Memory B cell (primary cell): ENCODE measurements at regions not wholly inside any gene's neighbourhood (a gene's known extent, or its start where the extent isn't known, plus 50 kb on each side); places are given as distances from the start of the nearest gene placed in this dataset.

Source experiments
- ATAC-seq: fragments of 150-1000 bp; cut with Tn5 transposase; 2 replicates; pipeline ENCODE4 v1.10.0; 2021; ENCODE audit warnings: low read depth, mild to moderate bottlenecking, moderate library complexity
- DNase-seq, 2 donors: peaks; one replicate each; pipeline ENCODE4 v3.0.0; 2022; ENCODE audit warnings: low spot score in 2 of 2
- H3K27ac Mint-ChIP-seq: one replicate; pipeline ENCODE4 v1.8.0; 2022; ENCODE audit warnings: mild to moderate bottlenecking, moderate library complexity, mixed read lengths
- H3K27me3 Mint-ChIP-seq: one replicate; pipeline ENCODE4 v1.8.0; 2022; ENCODE audit warnings: mixed read lengths
- H3K36me3 Mint-ChIP-seq: one replicate; pipeline ENCODE4 v1.8.0; 2022; ENCODE audit warnings: mild to moderate bottlenecking, mixed read lengths
- H3K4me1 Mint-ChIP-seq: one replicate; pipeline ENCODE4 v1.8.0; 2022; ENCODE audit warnings: mixed read lengths
- H3K4me3 Mint-ChIP-seq: one replicate; pipeline ENCODE4 v1.8.0; 2022; ENCODE audit warnings: mild to moderate bottlenecking, moderate library complexity, mixed read lengths
- H3K9me3 Mint-ChIP-seq: one replicate; pipeline ENCODE4 v1.8.0; 2022; ENCODE audit warnings: mixed read lengths

DNA sequence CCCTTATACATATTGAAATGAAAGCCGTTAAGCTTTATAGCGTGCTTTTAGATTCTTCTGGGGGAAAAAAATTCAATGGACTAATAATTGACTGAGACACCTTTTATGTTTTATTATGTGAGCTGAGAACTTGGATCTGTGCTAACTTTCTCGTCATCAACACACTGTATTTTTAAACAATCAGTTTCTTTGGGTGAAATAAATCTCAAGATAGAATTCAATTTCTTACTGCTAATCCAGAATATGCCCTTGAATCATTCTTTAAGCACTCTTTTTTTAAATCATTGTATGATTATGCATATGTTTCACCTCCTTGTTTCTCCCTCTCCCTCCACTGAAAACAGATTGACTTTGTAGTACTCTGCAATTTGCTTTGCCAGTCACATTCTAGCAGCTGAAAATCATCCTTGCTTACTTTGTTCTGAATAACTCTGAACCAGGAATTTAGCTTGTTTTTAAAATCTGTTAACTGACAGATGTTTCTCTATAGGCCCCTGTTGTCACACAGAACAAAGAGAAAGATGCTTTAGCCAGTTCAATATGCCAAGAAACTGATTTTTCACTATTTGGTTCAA, 81.5 kb downstream of the SLIT2 start:
- H3K27me3 Mint-ChIP-seq, result no peaks in the 10 kb centered on the region

DNA sequence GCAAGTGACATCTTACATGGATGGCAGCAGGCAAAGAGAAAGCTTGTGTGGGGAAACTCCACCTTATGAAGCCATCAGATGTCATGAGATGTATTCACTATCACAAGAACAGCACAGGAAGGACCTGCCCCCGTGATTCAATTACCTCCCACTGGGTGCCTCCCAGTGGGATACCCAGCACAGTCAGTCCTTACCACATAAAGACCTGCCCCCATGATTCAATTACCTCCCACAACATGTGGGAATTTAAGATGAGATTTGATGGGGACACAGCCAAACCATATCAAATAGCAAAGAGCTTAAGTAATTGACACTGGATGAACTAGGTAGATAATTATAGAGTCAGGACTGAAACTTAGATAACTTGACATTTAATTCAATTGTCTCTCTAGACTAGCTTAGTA, 85.6 kb downstream of the SLIT2 start:
- H3K27me3 Mint-ChIP-seq, result no peaks in the 10 kb centered on the region

More for the DNA sequence above, 81.5 kb downstream of the SLIT2 start:
- Mint-ChIP-seq H3K27ac (no peak overlapping the region), H3K9me3 (peaks cover 4% of the 10 kb centered on the region), H3K36me3 (no peaks in the 10 kb centered on the region), H3K4me3 (no peak overlapping the region), H3K4me1 (no peaks in the 10 kb centered on the region)
- DNase-seq (no peak), ATAC-seq (no peak)

DNA sequence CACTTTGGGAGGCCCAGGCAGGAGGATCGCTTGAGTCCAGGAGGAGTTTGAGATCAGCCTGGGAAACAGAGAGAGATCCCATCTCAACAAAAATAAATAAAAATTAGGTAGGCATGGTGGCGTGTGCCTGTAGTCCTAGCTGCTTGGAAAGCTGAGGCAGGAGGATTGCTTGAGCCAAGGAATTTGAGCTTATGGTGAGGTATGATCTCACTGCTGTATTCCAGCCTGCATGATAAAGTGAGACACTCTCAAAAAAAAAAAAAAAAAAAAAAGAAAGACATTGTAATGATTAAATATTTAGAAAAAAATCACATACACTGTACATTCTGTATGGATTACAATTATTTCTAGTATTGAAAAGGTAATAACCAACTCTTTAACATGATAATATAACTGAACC, 87.1 kb downstream of the SLIT2 start:
- no peaks in the 10 kb centered on the region for H3K27me3 Mint-ChIP-seq
- no peaks in the 10 kb centered on the region for H3K4me1 Mint-ChIP-seq
- no peak for DNase-seq
- ATAC-seq, result no peak
- no peak overlapping the region for H3K4me3 Mint-ChIP-seq
- peaks cover 4% of the 10 kb centered on the region for H3K9me3 Mint-ChIP-seq
- no peak overlapping the region for H3K27ac Mint-ChIP-seq
- no peaks in the 10 kb centered on the region for H3K36me3 Mint-ChIP-seq

More for the DNA sequence above, 85.6 kb downstream of the SLIT2 start:
- H3K4me3 Mint-ChIP-seq, result no peak overlapping the region
- H3K4me1 Mint-ChIP-seq, result no peaks in the 10 kb centered on the region
- no peaks in the 10 kb centered on the region for H3K36me3 Mint-ChIP-seq
- DNase-seq (no peak), ATAC-seq (no peak)
- H3K27ac Mint-ChIP-seq, result no peak overlapping the region
- peaks cover 4% of the 10 kb centered on the region for H3K9me3 Mint-ChIP-seq

DNA sequence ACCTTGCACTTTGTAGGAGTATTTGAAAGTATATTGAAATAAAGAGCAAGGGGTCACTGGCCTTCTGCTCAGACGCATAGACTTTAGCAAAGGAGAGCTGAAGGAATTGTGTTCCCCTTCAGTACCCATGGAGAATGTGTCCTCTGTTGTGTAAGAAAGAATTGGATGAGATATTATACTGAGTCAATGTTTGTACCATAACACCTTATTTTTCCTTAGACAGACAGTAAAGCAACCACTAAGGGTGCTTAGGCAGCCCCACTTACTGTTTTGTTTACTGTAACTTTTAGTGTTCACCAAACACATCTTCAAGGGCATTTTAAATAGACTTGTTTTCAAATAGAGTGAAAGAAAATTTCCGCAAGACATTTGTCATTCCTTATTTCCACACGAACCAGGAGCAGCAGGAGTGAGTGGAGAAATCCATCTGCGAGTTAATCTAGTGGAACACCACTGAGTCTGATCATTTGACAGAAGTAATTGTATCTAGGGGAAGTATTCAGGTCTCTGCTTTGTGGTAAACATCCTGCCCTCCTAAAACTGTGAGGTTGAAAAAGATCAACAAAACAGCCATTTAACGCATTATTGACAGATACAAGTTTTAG, 89.5 kb downstream of the SLIT2 start:
- no peak overlapping the region for H3K4me3 Mint-ChIP-seq

DNA sequence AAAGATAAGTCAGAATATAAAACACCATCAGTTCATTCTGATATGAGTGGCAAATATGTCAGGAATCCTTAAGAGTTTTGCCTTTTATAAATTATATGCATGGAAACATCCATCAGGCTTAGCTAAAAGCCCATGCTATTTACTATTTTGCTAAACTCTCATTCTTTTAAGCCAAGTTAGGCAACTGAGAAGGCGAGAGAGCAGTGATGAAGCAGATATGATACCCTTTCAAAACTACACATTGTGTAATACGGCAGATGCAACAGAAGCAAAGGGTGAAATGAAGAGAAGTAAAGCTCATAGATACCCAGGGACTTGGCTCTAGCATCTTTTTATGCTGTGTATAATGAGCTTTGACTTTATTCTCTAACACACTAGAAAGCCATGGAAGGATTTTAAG, 95.8 kb downstream of the SLIT2 start:
- DNase-seq (no peak), ATAC-seq (no peak)
- Mint-ChIP-seq H3K4me1 (no peaks in the 10 kb centered on the region), H3K36me3 (no peaks in the 10 kb centered on the region), H3K4me3 (no peak overlapping the region), H3K27me3 (no peaks in the 10 kb centered on the region), H3K27ac (no peak overlapping the region), H3K9me3 (no peaks in the 10 kb centered on the region)

More for the DNA sequence above, 89.5 kb downstream of the SLIT2 start:
- no peak for ATAC-seq
- Mint-ChIP-seq H3K27ac (no peak overlapping the region), H3K36me3 (no peaks in the 10 kb centered on the region), H3K9me3 (peaks cover 4% of the 10 kb centered on the region), H3K27me3 (no peaks in the 10 kb centered on the region), H3K4me1 (no peaks in the 10 kb centered on the region)
- no peak for DNase-seq

DNA sequence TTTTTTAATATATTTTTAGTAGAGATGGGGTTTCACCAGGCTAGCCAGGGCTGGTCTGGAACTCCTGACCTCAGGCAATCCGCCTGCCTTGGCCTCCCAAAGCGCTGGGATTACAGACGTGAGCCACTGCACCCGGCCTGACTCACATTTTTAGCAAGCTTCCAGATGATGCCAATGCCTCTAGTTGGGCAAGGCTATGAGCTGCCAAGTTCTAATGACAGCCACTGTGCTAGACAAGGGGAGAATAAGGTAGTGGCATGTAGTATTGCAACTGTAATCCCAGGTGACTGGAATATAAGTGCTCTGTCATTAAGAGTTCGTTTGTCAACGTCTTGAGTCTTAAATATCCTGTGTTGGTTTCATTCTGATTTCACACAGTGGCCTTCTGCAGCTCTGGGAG, 96.7 kb downstream of the SLIT2 start:
- DNase-seq (no peak), ATAC-seq (no peak)
- no peaks in the 10 kb centered on the region for H3K9me3 Mint-ChIP-seq
- H3K36me3 Mint-ChIP-seq, result no peaks in the 10 kb centered on the region
- H3K27me3 Mint-ChIP-seq, result no peaks in the 10 kb centered on the region
- H3K4me1 Mint-ChIP-seq, result no peaks in the 10 kb centered on the region
- H3K4me3 Mint-ChIP-seq, result no peak overlapping the region
- no peak overlapping the region for H3K27ac Mint-ChIP-seq

DNA sequence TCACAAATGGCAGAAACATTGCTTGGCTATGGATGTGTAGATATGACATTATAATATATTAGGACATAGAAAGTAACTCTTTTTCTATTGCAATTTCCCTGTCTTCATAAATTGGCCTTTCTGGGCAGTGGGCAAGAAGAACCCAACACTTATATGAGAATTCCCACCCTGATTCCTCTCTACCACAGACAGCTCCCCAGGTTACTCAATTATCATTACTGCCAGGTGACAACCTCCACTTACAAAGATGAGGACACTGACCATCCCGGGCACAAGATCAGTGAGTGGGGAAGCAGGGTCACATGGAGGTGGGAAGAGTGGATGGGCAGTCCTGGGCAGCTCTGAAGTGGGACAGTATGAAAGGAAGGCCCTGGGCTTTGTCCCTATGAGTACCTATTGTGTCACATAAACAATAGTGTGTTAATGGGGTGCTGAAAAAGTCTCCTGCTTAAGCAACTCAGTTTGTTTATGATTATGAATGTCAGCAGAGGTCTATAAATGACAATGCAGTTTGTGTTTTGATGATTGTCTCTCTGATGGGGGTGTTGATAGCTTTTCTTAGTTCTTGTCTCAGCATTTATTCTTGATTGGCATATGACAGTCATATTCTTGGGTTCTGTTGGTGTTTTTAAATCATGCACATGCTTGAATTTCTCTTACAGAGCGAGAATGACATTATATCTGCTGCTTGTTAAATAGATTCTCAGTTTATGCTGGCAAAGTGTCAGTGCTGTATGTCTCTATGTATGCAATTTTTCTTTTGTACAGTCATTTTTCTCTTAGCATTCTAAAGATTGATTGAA, 99.9 kb downstream of the SLIT2 start:
- Mint-ChIP-seq H3K36me3 (no peaks in the 10 kb centered on the region), H3K27ac (no peak overlapping the region), H3K9me3 (no peaks in the 10 kb centered on the region), H3K4me3 (no peak overlapping the region), H3K4me1 (no peaks in the 10 kb centered on the region), H3K27me3 (no peaks in the 10 kb centered on the region)
- DNase-seq, result no peak
- no peak for ATAC-seq

DNA sequence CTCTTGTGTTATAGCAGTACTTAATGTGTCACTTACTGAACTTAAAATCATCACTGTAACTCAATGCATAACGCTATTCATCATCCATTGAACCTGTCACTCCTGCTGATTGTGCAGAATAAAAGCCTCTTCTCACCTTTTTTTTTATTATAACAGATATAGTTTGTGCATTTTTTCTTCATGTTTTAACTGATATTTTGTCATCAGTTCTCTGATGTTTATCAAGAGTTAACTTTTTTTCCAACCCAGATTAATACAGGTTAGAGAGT, 100.4 kb downstream of the SLIT2 start:
- Mint-ChIP-seq H3K27ac (no peak overlapping the region), H3K36me3 (no peaks in the 10 kb centered on the region), H3K4me3 (no peak overlapping the region)

DNA sequence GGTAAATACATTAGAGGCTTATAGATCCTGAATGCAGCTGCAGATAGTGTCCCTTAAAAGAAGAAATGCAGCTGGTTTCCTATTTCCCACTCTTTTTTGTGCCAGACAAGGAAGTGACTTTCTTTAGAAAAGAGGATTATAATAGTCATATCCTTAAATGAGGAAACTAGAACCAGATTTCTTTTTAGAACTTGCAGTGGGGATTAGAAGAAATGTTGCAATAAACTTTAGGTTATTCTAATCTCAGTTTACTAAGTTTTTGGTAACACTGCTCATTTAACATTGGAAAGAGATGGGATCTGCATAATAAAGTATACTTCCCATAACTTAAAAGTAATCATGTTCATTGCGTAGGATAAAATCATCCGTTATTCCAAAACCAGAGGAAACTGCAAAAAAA, 101.9 kb downstream of the SLIT2 start:
- Mint-ChIP-seq H3K4me1 (no peaks in the 10 kb centered on the region), H3K27me3 (no peaks in the 10 kb centered on the region), H3K9me3 (no peaks in the 10 kb centered on the region), H3K27ac (no peak overlapping the region), H3K36me3 (no peaks in the 10 kb centered on the region), H3K4me3 (no peak overlapping the region)
- ATAC-seq, result no peak
- no peak for DNase-seq

More for the DNA sequence above, 100.4 kb downstream of the SLIT2 start:
- no peaks in the 10 kb centered on the region for H3K27me3 Mint-ChIP-seq
- DNase-seq (no peak), ATAC-seq (no peak)
- H3K4me1 Mint-ChIP-seq, result no peaks in the 10 kb centered on the region
- H3K9me3 Mint-ChIP-seq, result no peaks in the 10 kb centered on the region

DNA sequence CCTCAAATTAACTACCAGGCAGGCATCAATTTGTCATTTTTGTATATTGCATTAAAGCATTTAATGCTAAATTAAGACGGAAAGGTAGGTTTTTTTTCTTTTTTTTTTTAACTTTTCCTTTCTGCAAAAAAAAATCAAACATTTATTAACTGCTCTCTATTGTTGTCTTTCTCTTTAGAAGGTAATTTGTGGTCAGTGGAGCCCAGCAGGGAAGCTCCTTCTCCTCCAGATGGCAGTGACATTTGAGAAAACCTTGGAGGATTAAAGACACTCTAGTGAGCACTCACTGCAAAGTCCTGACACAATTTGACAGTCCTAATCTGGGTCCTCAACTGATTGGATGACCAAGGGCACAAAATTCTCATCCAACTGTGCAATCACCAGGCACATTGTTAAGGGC, 102.4 kb downstream of the SLIT2 start:
- no peak overlapping the region for H3K4me3 Mint-ChIP-seq
- H3K27me3 Mint-ChIP-seq, result no peaks in the 10 kb centered on the region
- no peaks in the 10 kb centered on the region for H3K36me3 Mint-ChIP-seq
- ATAC-seq (no peak), DNase-seq (no peak)
- no peaks in the 10 kb centered on the region for H3K4me1 Mint-ChIP-seq
- peaks cover 2% of the 10 kb centered on the region for H3K9me3 Mint-ChIP-seq
- no peak overlapping the region for H3K27ac Mint-ChIP-seq

DNA sequence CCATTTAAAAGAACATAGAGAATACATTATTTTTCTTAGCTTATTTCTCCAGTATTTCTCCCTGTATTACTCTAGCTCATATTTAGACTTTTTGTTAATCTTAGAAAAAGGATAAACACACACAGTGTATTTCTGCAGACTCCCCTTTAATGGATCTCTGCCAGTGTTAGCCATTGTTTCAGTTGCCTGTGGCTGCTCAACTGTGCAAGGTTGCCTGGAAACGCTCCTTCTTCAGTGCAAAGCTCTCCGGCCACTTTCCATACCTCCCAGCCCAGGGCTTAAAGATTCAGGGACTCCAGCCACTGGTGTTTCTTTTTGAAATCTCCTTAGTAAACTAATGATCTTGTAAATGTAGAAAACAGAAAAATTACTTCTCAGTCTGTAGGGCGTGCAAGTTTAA, 104.9 kb downstream of the SLIT2 start:
- Mint-ChIP-seq H3K27ac (no peak overlapping the region), H3K9me3 (peaks cover 8% of the 10 kb centered on the region), H3K27me3 (no peaks in the 10 kb centered on the region), H3K4me3 (no peak overlapping the region), H3K4me1 (peaks cover 3% of the 10 kb centered on the region), H3K36me3 (no peaks in the 10 kb centered on the region)
- DNase-seq (no peak), ATAC-seq (no peak)

DNA sequence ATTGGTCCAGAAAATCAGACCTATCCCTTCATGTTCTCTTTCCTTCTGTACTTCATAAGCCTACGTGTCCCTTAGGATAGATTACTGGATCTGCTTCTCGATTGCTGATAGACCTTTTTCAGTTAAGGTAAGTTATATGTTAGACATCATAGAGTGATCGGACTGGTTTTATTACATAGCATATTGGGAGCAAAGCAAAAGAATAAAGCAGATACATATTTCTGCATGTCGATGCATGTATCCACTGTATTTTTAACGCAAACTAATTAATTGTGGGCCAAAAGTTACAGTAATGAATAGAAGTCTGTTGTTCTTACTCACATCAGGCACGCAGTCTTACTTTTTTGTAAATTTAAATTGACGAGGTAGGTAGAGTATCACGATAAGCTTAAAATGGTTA, 106.4 kb downstream of the SLIT2 start:
- no peak for DNase-seq
- Mint-ChIP-seq H3K36me3 (no peaks in the 10 kb centered on the region), H3K27me3 (no peaks in the 10 kb centered on the region), H3K4me1 (peaks cover 3% of the 10 kb centered on the region), H3K4me3 (no peak overlapping the region), H3K9me3 (peaks cover 8% of the 10 kb centered on the region), H3K27ac (no peak overlapping the region)
- ATAC-seq, result no peak

DNA sequence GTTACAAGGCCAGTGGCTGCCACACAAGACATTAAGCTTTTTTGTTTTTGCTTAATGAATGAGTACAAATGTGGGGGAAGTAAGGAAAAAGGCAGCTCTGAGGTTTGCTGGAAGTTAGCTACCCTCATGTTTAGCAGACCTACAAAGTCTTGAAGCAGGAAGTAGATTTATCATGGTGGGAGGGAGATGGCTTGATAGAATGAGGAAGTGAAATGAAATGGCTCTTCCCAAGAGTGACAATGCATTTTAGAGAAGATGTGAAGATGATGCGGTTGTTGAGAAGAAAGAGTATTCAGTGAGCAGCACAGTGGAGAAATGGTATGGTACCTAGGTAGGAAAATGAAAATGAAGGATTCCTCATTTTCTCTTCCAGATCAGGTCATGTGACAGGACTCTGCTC, 108.0 kb downstream of the SLIT2 start:
- no peaks in the 10 kb centered on the region for H3K27me3 Mint-ChIP-seq
- H3K27ac Mint-ChIP-seq, result no peak overlapping the region
- ATAC-seq (peak; percentile 59), DNase-seq (no peak)
- H3K36me3 Mint-ChIP-seq, result no peaks in the 10 kb centered on the region
- H3K4me3 Mint-ChIP-seq, result no peak overlapping the region
- H3K4me1 Mint-ChIP-seq, result peaks cover 3% of the 10 kb centered on the region
- H3K9me3 Mint-ChIP-seq, result peaks cover 8% of the 10 kb centered on the region

DNA sequence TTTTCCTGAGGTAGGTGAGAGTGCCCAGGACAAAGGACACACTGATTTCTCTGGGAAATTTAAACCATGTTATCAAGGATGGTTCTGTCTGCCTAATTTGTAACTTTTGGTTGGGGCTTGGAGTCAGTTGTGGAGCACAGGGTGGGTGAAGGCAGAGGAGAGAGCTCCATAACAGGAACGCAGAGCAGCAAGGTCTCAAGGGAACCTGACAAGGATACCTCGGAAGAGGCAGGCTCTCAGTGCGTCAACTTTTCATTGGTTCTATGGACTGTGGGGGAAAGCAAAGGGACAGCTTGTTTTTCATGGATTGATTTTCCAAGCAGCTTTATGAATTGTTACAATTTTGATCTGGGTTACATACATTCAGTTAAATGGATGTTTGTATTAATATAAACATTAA, 110.4 kb downstream of the SLIT2 start:
- no peak overlapping the region for H3K4me3 Mint-ChIP-seq
- H3K36me3 Mint-ChIP-seq, result no peaks in the 10 kb centered on the region
- peaks cover 1% of the 10 kb centered on the region for H3K27me3 Mint-ChIP-seq
- H3K4me1 Mint-ChIP-seq, result peaks cover 3% of the 10 kb centered on the region
- no peak for DNase-seq
- peaks cover 9% of the 10 kb centered on the region for H3K9me3 Mint-ChIP-seq
- no peak for ATAC-seq
- H3K27ac Mint-ChIP-seq, result no peak overlapping the region

DNA sequence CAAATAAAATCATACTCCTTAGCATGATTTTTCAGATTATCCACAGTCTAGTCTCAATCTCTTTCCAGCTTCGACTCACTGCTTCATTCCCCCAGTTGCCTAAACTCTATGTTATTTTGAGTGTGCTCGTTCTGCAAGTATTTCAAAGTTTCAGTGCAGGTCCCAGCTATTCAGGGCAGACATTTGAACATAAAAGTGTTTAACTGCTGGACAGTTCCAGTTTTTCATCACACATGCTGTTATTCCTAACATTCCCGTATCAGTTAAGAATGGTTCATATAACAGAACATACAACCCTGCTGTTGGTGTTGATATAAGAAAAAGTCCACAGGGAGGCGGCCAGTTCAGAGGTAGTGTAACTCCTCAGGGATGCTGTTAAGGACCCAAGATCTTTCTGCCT, 113.3 kb downstream of the SLIT2 start:
- H3K4me1 Mint-ChIP-seq, result no peaks in the 10 kb centered on the region
- peaks cover 1% of the 10 kb centered on the region for H3K27me3 Mint-ChIP-seq
- no peak for DNase-seq
- H3K27ac Mint-ChIP-seq, result no peak overlapping the region
- H3K36me3 Mint-ChIP-seq, result no peaks in the 10 kb centered on the region
- peaks cover 1% of the 10 kb centered on the region for H3K9me3 Mint-ChIP-seq
- no peak for ATAC-seq
- no peak overlapping the region for H3K4me3 Mint-ChIP-seq
